Endodermal cell (in vitro differentiated cells): ENCODE measurements at regions not wholly inside any gene's neighbourhood (a gene's known extent, or its start where the extent isn't known, plus 50 kb on each side); places are given as distances from the start of the nearest gene placed in this dataset.

Experiments
- DNase-seq: peaks from one replicate; pipeline ENCODE4 v3.0.0-alpha.2; 2017
- H3K27ac ChIP-seq: 2 replicates; pipeline ENCODE4 v1.5.1; 2013; ENCODE audit warnings: mild to moderate bottlenecking, low read depth, low read length, moderate library complexity
- H3K27me3 ChIP-seq: 2 replicates; pipeline ENCODE4 v1.6.1; 2013; ENCODE audit warnings: mild to moderate bottlenecking, low read length, moderate library complexity; ENCODE audit not compliant: insufficient read depth, control insufficient read depth, poor library complexity, severe bottlenecking
- H3K36me3 ChIP-seq: 2 replicates; pipeline ENCODE4 v1.7.0; 2013; ENCODE audit warnings: mild to moderate bottlenecking, low read length, moderate library complexity; ENCODE audit not compliant: control insufficient read depth, insufficient read depth
- H3K4me1 ChIP-seq: one replicate; pipeline ENCODE4 v1.7.0; 2013; ENCODE audit warnings: low read length; ENCODE audit not compliant: control insufficient read depth, insufficient read depth
- H3K4me3 ChIP-seq: 2 replicates; pipeline ENCODE4 v1.5.1; 2013; ENCODE audit warnings: mild to moderate bottlenecking, low read length, moderate library complexity
- H3K9ac ChIP-seq: 2 replicates; pipeline ENCODE4 v1.6.1; 2013; ENCODE audit warnings: mild to moderate bottlenecking, low read length, moderate library complexity; ENCODE audit not compliant: poor library complexity, severe bottlenecking; ENCODE audit errors: extremely low read depth
- H3K9me3 ChIP-seq: 2 replicates; pipeline ENCODE4 v1.6.1; 2013; ENCODE audit warnings: mild to moderate bottlenecking, low read length, moderate library complexity; ENCODE audit not compliant: control insufficient read depth
- H3K27ac Mint-ChIP-seq: 2 replicates; pipeline ENCODE4 v1.8.0; 2020; ENCODE audit warnings: mixed read lengths
- H3K27me3 Mint-ChIP-seq: 2 replicates; pipeline ENCODE4 v1.8.0; 2021; ENCODE audit warnings: mild to moderate bottlenecking, mixed read lengths; ENCODE audit not compliant: insufficient read depth
- H3K36me3 Mint-ChIP-seq: 2 replicates; pipeline ENCODE4 v1.8.0; 2020; ENCODE audit warnings: low read depth, mixed read lengths
- H3K4me1 Mint-ChIP-seq: 2 replicates; pipeline ENCODE4 v1.8.0; 2020; ENCODE audit warnings: mixed read lengths
- H3K4me3 Mint-ChIP-seq: 2 replicates; pipeline ENCODE4 v1.8.0; 2020; ENCODE audit warnings: mild to moderate bottlenecking, moderate library complexity, mixed read lengths
- H3K9me3 Mint-ChIP-seq: 2 replicates; pipeline ENCODE4 v1.8.0; 2020; ENCODE audit warnings: mild to moderate bottlenecking, mixed read lengths
- CTCF ChIP-seq: fragments of 200-600 bp; sonication (generic); conservative IDR thresholded peaks from 2 replicates; pipeline ENCODE4 v1.5.0; 2021; ENCODE audit warnings: antibody characterized with exemption, mild to moderate bottlenecking
- WGBS, 2 experiments: methylation state at CpG; one replicate each; pipeline versions ENCODE4 v1.1.5 to v1.1.7; 2013; ENCODE audit warnings: missing lambda C conversion rate in 2 of 2, mixed read lengths in 1 of 2; ENCODE audit not compliant: insufficient coverage in 1 of 2, insufficient read length in 1 of 2; 5-methylcytosine and 5-hydroxymethylcytosine counted together

- no peaks in the 10 kb centered on the region for H3K27me3 Mint-ChIP-seq
- peaks cover 97% of the 10 kb centered on the region for H3K9me3 Mint-ChIP-seq
- H3K4me3 Mint-ChIP-seq: no peak overlapping the region
- peaks cover 98% of the 10 kb centered on the region for H3K9me3 ChIP-seq
- H3K36me3 Mint-ChIP-seq: peaks cover 97% of the 10 kb centered on the region
- H3K27ac ChIP-seq: no peak overlapping the region
- no peak overlapping the region for H3K9ac ChIP-seq
- H3K4me1 Mint-ChIP-seq: no peaks in the 10 kb centered on the region
- no peaks in the 10 kb centered on the region for H3K27me3 ChIP-seq
- peak; percentile 36 for DNase-seq
- no peak overlapping the region for H3K27ac Mint-ChIP-seq
- H3K4me3 ChIP-seq: peak overlapping the region; percentile 72
- 90% methylated on average over 14 to 20 of the region's 20 CpGs for WGBS, 2 experiments
- no peak for TF ChIP-seq CTCF
- H3K36me3 ChIP-seq: peaks cover 97% of the 10 kb centered on the region
- H3K4me1 ChIP-seq: no peaks in the 10 kb centered on the region
These were observed 98.4 kb downstream of the SNRPN start for GRCh38 chr15:25053000-25053815.

- Mint-ChIP-seq H3K27ac (no peak overlapping the region), H3K36me3 (peaks cover 100% of the 10 kb centered on the region), H3K27me3 (no peaks in the 10 kb centered on the region), H3K4me3 (no peak overlapping the region), H3K4me1 (no peaks in the 10 kb centered on the region), H3K9me3 (peaks cover 100% of the 10 kb centered on the region)
- WGBS, 2 experiments: 89 to 93% methylated on average over 3 to 8 of the region's 8 CpGs
- no peaks in the 10 kb centered on the region for H3K27me3 ChIP-seq
- H3K36me3 ChIP-seq: peaks cover 100% of the 10 kb centered on the region
- no peak overlapping the region for H3K9ac ChIP-seq
- H3K4me3 ChIP-seq: peak overlapping the region; percentile 72
- no peak for TF ChIP-seq CTCF
- no peaks in the 10 kb centered on the region for H3K4me1 ChIP-seq
- H3K27ac ChIP-seq: no peak overlapping the region
- DNase-seq: peak; percentile 35
- H3K9me3 ChIP-seq: peaks cover 100% of the 10 kb centered on the region
These were observed 99.5 kb downstream of the SNRPN start for GRCh38 chr15:25054329-25054728.

- TF ChIP-seq CTCF: no peak
- Histone ChIP-seq H3K4me3 (peak overlapping the region; percentile 72), H3K27me3 (no peaks in the 10 kb centered on the region), H3K4me1 (no peaks in the 10 kb centered on the region), H3K36me3 (peaks cover 100% of the 10 kb centered on the region), H3K27ac (no peak overlapping the region), H3K9me3 (peaks cover 100% of the 10 kb centered on the region), H3K9ac (no peak overlapping the region)
- Mint-ChIP-seq H3K27ac (no peak overlapping the region), H3K36me3 (peaks cover 100% of the 10 kb centered on the region), H3K4me1 (no peaks in the 10 kb centered on the region), H3K9me3 (peaks cover 100% of the 10 kb centered on the region), H3K4me3 (no peak overlapping the region), H3K27me3 (no peaks in the 10 kb centered on the region)
- WGBS, 2 experiments: 92 to 96% methylated on average over 9 of the region's 9 CpGs
- no peak for DNase-seq
These were observed 100.2 kb downstream of the SNRPN start for GRCh38 chr15:25054943-25055342.
